Astrocyte (in vitro differentiated cells and primary cell): ENCODE measurements at regions not wholly inside any gene's neighbourhood (a gene's known extent, or its start where the extent isn't known, plus 50 kb on each side); places are given as distances from the start of the nearest gene placed in this dataset.

Source experiments
- CTCF ChIP-seq: IDR thresholded peaks from 2 replicates; pipeline ENCODE4 v1.5.1; 2011; ENCODE audit warnings: low read depth, mild to moderate bottlenecking, inconsistent platforms, low read length, moderate library complexity; ENCODE audit not compliant: insufficient read depth
- EZH2 ChIP-seq: IDR thresholded peaks from 2 replicates; pipeline ENCODE4 v1.6.1; 2012; ENCODE audit warnings: mild to moderate bottlenecking, low read length, inconsistent platforms; ENCODE audit not compliant: insufficient read depth

GRCh38 chr10:21175797-21176196 lies 278.7 kb upstream of the NEBL start:
- TF ChIP-seq CTCF, result no peak
- no peak for TF ChIP-seq EZH2
